Type B pancreatic cell (in vitro differentiated cells): ENCODE measurements at regions not wholly inside any gene's neighbourhood (a gene's known extent, or its start where the extent isn't known, plus 50 kb on each side); places are given as distances from the start of the nearest gene placed in this dataset.

Source experiments
- DNase-seq: peaks from one replicate; pipeline ENCODE4 v3.0.0; 2021; ENCODE audit warnings: mixed read lengths; ENCODE audit not compliant: unreplicated experiment; ENCODE audit errors: extremely low spot score
- H3K27ac Mint-ChIP-seq: 2 replicates; pipeline ENCODE4 v1.8.0; 2021; ENCODE audit warnings: mild to moderate bottlenecking, mixed read lengths
- H3K27me3 Mint-ChIP-seq: 2 replicates; pipeline ENCODE4 v1.8.0; 2021; ENCODE audit warnings: mixed read lengths
- H3K36me3 Mint-ChIP-seq: 2 replicates; pipeline ENCODE4 v1.8.0; 2021; ENCODE audit warnings: mixed read lengths
- H3K4me1 Mint-ChIP-seq: one replicate; pipeline ENCODE4 v1.8.0; 2021; ENCODE audit warnings: mixed read lengths; ENCODE audit not compliant: unreplicated experiment
- H3K4me3 Mint-ChIP-seq: 2 replicates; pipeline ENCODE4 v1.8.0; 2021; ENCODE audit warnings: mild to moderate bottlenecking, mixed read lengths
- H3K9me3 Mint-ChIP-seq: 2 replicates; pipeline ENCODE4 v1.8.0; 2021; ENCODE audit warnings: mixed read lengths
- TF ChIP-seq, protein P1 (sequence below): fragments of 200-600 bp; sonication (generic); conservative IDR thresholded peaks from 2 replicates; pipeline ENCODE4 v1.5.0; 2021; ENCODE audit warnings: antibody characterized with exemption, mild to moderate bottlenecking

DNA sequence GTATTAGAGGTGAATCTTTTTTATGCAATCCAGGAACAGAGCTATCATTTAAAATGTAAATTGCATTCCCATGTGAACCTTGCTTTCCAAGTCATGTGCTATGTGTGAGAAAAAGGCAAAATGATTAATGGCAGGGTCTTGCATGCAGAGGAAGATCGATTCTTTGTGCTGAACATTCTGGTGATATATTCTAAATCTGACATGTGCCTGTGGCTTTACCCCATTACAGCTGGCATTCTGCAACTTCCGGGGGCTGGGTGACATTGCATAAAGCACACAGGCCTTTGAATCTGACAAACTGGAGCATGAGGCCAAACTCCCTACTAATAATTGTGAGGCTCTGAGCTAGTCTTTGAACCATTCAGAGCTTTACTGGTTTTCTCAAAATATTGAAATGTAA is 1449.7 kb downstream of the CDH8 start:
- Mint-ChIP-seq H3K36me3 (no peaks in the 10 kb centered on the region), H3K27me3 (no peaks in the 10 kb centered on the region), H3K4me1 (no peaks in the 10 kb centered on the region), H3K9me3 (peaks cover 3% of the 10 kb centered on the region), H3K4me3 (no peak overlapping the region), H3K27ac (no peak overlapping the region)
- DNase-seq, result no peak
- TF ChIP-seq, protein P1, sequence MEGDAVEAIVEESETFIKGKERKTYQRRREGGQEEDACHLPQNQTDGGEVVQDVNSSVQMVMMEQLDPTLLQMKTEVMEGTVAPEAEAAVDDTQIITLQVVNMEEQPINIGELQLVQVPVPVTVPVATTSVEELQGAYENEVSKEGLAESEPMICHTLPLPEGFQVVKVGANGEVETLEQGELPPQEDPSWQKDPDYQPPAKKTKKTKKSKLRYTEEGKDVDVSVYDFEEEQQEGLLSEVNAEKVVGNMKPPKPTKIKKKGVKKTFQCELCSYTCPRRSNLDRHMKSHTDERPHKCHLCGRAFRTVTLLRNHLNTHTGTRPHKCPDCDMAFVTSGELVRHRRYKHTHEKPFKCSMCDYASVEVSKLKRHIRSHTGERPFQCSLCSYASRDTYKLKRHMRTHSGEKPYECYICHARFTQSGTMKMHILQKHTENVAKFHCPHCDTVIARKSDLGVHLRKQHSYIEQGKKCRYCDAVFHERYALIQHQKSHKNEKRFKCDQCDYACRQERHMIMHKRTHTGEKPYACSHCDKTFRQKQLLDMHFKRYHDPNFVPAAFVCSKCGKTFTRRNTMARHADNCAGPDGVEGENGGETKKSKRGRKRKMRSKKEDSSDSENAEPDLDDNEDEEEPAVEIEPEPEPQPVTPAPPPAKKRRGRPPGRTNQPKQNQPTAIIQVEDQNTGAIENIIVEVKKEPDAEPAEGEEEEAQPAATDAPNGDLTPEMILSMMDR, result no peak

DNA sequence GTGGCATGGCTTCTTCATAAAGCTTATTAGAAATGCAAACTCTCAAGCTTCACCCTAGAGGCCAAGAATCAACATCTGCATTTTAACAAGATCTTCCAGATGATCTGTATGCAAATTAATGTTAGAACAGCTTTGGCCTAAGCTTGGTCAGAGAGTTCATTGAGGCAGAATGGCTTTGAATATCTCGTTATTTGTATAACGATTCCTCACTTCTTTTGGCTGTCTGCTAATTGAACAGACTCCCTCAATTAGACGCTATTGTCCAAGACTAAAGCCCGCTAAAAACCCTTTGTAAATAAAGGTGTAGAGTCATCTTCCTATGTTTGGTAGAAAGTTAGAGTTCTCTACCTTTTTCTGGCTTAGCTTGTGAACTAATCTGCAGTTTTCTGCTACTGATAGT is 1453.7 kb downstream of the CDH8 start:
- no peak for DNase-seq
- Mint-ChIP-seq H3K9me3 (peaks cover 3% of the 10 kb centered on the region), H3K4me1 (no peaks in the 10 kb centered on the region), H3K36me3 (no peaks in the 10 kb centered on the region), H3K4me3 (no peak overlapping the region), H3K27me3 (no peaks in the 10 kb centered on the region), H3K27ac (no peak overlapping the region)
- TF ChIP-seq, protein P1, result no peak

DNA sequence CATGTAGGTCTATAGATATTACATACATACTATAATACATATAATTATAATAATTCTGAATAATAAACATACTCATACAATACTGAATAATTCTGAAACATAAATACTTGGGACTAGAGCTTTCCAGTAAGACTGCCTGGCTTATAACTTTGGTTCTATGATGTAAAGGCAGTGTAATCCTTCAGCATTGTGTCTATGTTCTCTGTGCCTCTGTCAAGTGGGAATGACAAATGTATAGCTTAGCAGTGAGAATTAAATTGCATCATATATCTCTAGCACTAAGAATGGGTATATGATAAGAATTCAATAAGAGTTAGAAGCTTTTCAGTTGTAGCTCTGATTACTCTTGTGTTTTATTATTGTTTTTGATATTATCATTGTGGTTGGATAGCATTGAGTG is 1469.3 kb downstream of the CDH8 start:
- Mint-ChIP-seq H3K36me3 (no peaks in the 10 kb centered on the region), H3K4me3 (no peak overlapping the region), H3K9me3 (peaks cover 6% of the 10 kb centered on the region), H3K27ac (no peak overlapping the region), H3K27me3 (no peaks in the 10 kb centered on the region), H3K4me1 (no peaks in the 10 kb centered on the region)
- no peak for DNase-seq
- TF ChIP-seq, protein P1, result no peak

DNA sequence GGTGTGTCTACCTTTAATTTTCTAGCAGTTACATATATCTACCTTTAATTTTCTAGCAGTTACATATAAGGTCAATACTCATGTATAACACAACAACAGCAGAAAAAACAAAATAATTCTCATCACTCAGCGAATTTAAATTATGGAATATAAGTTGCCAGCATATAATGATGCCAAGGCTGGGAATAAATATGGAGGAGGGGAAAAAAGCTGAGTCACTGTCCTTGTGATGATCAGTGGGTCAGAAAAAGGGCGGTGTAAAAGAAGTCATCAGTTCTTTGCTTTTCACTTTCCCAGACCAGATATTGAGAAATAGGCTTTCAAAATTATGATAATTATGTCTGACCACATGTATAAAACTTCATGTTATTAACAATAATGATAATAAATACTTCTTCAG is 1471.7 kb downstream of the CDH8 start:
- Mint-ChIP-seq H3K4me1 (no peaks in the 10 kb centered on the region), H3K4me3 (no peak overlapping the region), H3K27ac (no peak overlapping the region), H3K36me3 (no peaks in the 10 kb centered on the region), H3K9me3 (peaks cover 6% of the 10 kb centered on the region), H3K27me3 (no peaks in the 10 kb centered on the region)
- TF ChIP-seq, protein P1, result no peak
- DNase-seq, result no peak

DNA sequence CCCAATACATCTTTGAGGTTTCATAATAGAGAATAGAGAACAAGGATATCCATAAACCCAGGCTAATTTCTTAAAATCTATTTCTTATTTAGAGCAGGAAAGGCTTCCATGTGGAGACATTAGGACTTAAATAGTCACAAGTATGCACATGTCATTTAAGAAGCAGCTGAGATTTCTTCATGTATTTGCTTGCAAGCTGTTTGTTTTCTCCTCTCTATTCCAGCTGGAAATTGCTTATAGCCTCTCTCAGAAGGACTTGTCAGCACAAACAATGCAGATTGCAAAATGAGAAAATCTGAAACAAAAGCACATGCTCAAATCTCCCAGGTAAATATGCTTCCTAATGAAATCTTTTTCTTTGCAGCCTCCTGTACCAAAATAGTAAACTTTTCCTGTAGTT is 1473.1 kb downstream of the CDH8 start:
- Mint-ChIP-seq H3K27me3 (no peaks in the 10 kb centered on the region), H3K4me3 (no peak overlapping the region), H3K4me1 (no peaks in the 10 kb centered on the region), H3K9me3 (peaks cover 6% of the 10 kb centered on the region), H3K27ac (no peak overlapping the region), H3K36me3 (no peaks in the 10 kb centered on the region)
- TF ChIP-seq, protein P1, result no peak
- DNase-seq, result no peak

DNA sequence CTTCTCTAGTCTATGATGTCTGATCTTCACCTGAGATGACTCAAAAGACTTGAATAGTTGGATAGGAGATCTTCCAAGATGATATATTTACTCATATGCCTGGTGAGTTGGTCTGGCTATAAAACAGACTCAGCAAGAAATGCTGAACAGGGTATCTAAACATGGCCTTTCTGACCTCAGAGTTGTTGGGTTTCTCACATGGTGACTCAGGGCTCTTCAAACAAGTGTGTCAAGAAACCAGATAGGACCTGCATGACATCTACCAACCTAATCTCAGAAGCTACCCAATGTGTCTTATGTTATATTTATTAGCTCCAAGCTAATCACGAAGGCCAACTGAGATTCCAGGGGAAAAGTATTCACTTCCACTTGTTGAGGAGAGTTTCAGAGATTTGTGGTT is 1477.3 kb downstream of the CDH8 start:
- Mint-ChIP-seq H3K27me3 (no peaks in the 10 kb centered on the region), H3K4me3 (no peak overlapping the region), H3K9me3 (no peaks in the 10 kb centered on the region), H3K27ac (no peak overlapping the region), H3K4me1 (no peaks in the 10 kb centered on the region), H3K36me3 (no peaks in the 10 kb centered on the region)
- TF ChIP-seq, protein P1, result no peak
- no peak for DNase-seq
